Suprapubic skin (tissue), 3 donors: ENCODE measurements at regions not wholly inside any gene's neighbourhood (a gene's known extent, or its start where the extent isn't known, plus 50 kb on each side); places are given as distances from the start of the nearest gene placed in this dataset.

Experiments used
- CTCF ChIP-seq, 2 donors: fragments of 200-600 bp in 1 of 2; fragments of 450-650 bp in 1 of 2; sonication (generic) in 1 of 2; IDR thresholded peaks; one replicate each; pipeline ENCODE4 v1.5.1; 2016 to 2019; ENCODE audit warnings: antibody characterized with exemption in 2 of 2, mild to moderate bottlenecking in 1 of 2, moderate library complexity in 1 of 2
- EP300 ChIP-seq: sonication (generic); formaldehyde crosslinking; IDR thresholded peaks from one replicate; pipeline ENCODE4 v1.6.1; 2017; ENCODE audit warnings: antibody characterized with exemption
- POLR2A ChIP-seq, 2 donors: fragments of 450-650 bp; IDR thresholded peaks; one replicate each; pipeline ENCODE4 v1.6.1; 2017; ENCODE audit warnings: antibody characterized with exemption in 2 of 2, mild to moderate bottlenecking in 2 of 2, moderate library complexity in 2 of 2

- TF ChIP-seq POLR2A (IDR thresholded peaks at IDR 0.05) (no peak), CTCF (IDR thresholded peaks at IDR 0.05) (no peak), EP300 (no peak)
These were observed 193.7 kb downstream of the TFAP2A start for GRCh38 chr6:10221178-10221577.
